AG04450 (cell line): ENCODE measurements at regions not wholly inside any gene's neighbourhood (a gene's known extent, or its start where the extent isn't known, plus 50 kb on each side); places are given as distances from the start of the nearest gene placed in this dataset.

Source experiments
- CTCF ChIA-PET: fragments of 300-600, 350-600 bp; formaldehyde crosslinking; extraction: SDS; loops from one replicate; lab custom pipeline; 2022; ENCODE audit warnings: antibody characterized with exemption, inconsistent platforms; lab: Charles Lee
- POLR2A ChIA-PET: fragments of 350-600 bp; formaldehyde crosslinking; extraction: SDS; loops from one replicate; lab custom pipeline; 2021; ENCODE audit warnings: antibody characterized with exemption, inconsistent platforms; lab: Yijun Ruan, JAX
- DNase-seq: peaks from one replicate; pipeline ENCODE4 v3.0.0-alpha.2; 2011; ENCODE audit warnings: low read depth, low spot score
- H3K27ac ChIP-seq: one replicate; pipeline ENCODE4 v1.5.1; 2012; ENCODE audit warnings: low read depth, low read length, control low read depth
- H3K27me3 ChIP-seq: one replicate; pipeline ENCODE4 v1.6.0; 2012; ENCODE audit warnings: low read length; ENCODE audit not compliant: control insufficient read depth, insufficient read depth
- H3K4me3 ChIP-seq: 2 replicates; pipeline ENCODE4 v1.5.1; 2011; ENCODE audit warnings: mild to moderate bottlenecking, low read depth, low read length, control low read depth
- H3K9me3 ChIP-seq: 2 replicates; pipeline ENCODE4 v1.5.1; 2012; ENCODE audit warnings: low read length; ENCODE audit not compliant: control insufficient read depth, insufficient read depth
- CTCF ChIP-seq: IDR thresholded peaks from 2 replicates; pipeline ENCODE4 v1.5.1; 2011; ENCODE audit warnings: low read depth, low read length, control low read depth, inconsistent platforms

- no peak for TF ChIP-seq CTCF
- no peaks in the 10 kb centered on the region for H3K9me3 ChIP-seq
- no peak overlapping the region for H3K4me3 ChIP-seq
- ChIA-PET CTCF (interaction anchor here (1.1 to 1.2 kb wide), 2 partner anchors 26 to 250 kb away, joined by 3 read pairs; no protein-coding TSS in a partner anchor), POLR2A (no interaction called here)
- peaks cover 27% of the 10 kb centered on the region for H3K27me3 ChIP-seq
- no peak for DNase-seq
- H3K27ac ChIP-seq: no peak overlapping the region
Measured at GRCh38 chr9:38337706-38338264, 54.7 kb upstream of the ALDH1B1 start.

GRCh38 chr9:38337181-38337580 lies 55.3 kb upstream of the ALDH1B1 start:
- H3K27ac ChIP-seq: no peak overlapping the region
- POLR2A ChIA-PET: no interaction called here
- TF ChIP-seq CTCF: no peak
- H3K27me3 ChIP-seq: peaks cover 23% of the 10 kb centered on the region
- CTCF ChIA-PET: interaction anchor here (1.2 kb wide), 1 partner anchor 26 kb away, joined by 3 read pairs; no protein-coding TSS in a partner anchor
- no peak overlapping the region for H3K4me3 ChIP-seq
- H3K9me3 ChIP-seq: no peaks in the 10 kb centered on the region
- DNase-seq: no peak

GRCh38 chr9:38336341-38336740 lies 56.2 kb upstream of the ALDH1B1 start:
- no peak overlapping the region for H3K27ac ChIP-seq
- TF ChIP-seq CTCF: no peak
- no peak overlapping the region for H3K4me3 ChIP-seq
- ChIA-PET CTCF (interaction anchor here (1.2 kb wide), 1 partner anchor 27 kb away, joined by 3 read pairs; no protein-coding TSS in a partner anchor), POLR2A (no interaction called here)
- H3K9me3 ChIP-seq: no peaks in the 10 kb centered on the region
- DNase-seq: no peak
- peaks cover 16% of the 10 kb centered on the region for H3K27me3 ChIP-seq

- Histone ChIP-seq H3K4me3 (no peak overlapping the region), H3K27me3 (peaks cover 14% of the 10 kb centered on the region), H3K27ac (no peak overlapping the region), H3K9me3 (no peaks in the 10 kb centered on the region)
- DNase-seq: no peak
- ChIA-PET POLR2A (no interaction called here), CTCF (interaction anchor here (1.9 kb wide), 1 partner anchor 97 kb away, joined by 5 read pairs; no protein-coding TSS in a partner anchor)
- TF ChIP-seq CTCF: no peak
Measured at GRCh38 chr9:38335686-38336085, 56.8 kb upstream of the ALDH1B1 start.

- TF ChIP-seq CTCF: peak; percentile 35
- no peak for DNase-seq
- CTCF ChIA-PET: interaction anchor here (0.7 to 1.9 kb wide), 5 partner anchors 19 to 421 kb away, joined by 3 to 5 read pairs (median 3); no protein-coding TSS in a partner anchor
- Histone ChIP-seq H3K9me3 (no peaks in the 10 kb centered on the region), H3K4me3 (no peak overlapping the region), H3K27ac (no peak overlapping the region), H3K27me3 (peaks cover 19% of the 10 kb centered on the region)
- POLR2A ChIA-PET: no interaction called here
Measured at GRCh38 chr9:38334234-38334633, 58.3 kb upstream of the ALDH1B1 start.
